ENCODE measurements at regions not wholly inside any gene's neighbourhood (a gene's known extent, or its start where the extent isn't known, plus 50 kb on each side); places are given as distances from the start of the nearest gene placed in this dataset.
"Not testable (repeated sequence)": the region's sequence is repeated elsewhere in the genome, so short reads cannot be mapped to it uniquely, and the experiment has no call there.

- H3K27me3 ChIP-seq (ENCODE audit: control insufficient read depth, insufficient read depth, low read length): no peaks in the 10 kb centered on the region
- H3K9ac ChIP-seq (ENCODE audit: low read depth, low read length): no peak overlapping the region
- H3K27ac ChIP-seq (ENCODE audit: low read depth, low read length): no peak overlapping the region
- H3K4me3 ChIP-seq (ENCODE audit: low read depth, low read length): no peak overlapping the region
- H3K36me3 ChIP-seq (ENCODE audit: control insufficient read depth, insufficient read depth, low read length): no peaks in the 10 kb centered on the region
- H3K9me3 ChIP-seq (ENCODE audit: control insufficient read depth, insufficient read depth, low read length): peaks cover 8% of the 10 kb centered on the region
- no peaks in the 10 kb centered on the region for H3K4me1 ChIP-seq (ENCODE audit: control insufficient read depth, insufficient read depth, low read length)
Measured at GRCh38 chr10:52368725-52369124, 54.6 kb downstream of the DKK1 start.

GRCh38 chr10:52374207-52374606, 60.1 kb downstream of the DKK1 start:
- H3K4me3 ChIP-seq (ENCODE audit: low read depth, low read length); H3K36me3 ChIP-seq (ENCODE audit: control insufficient read depth, insufficient read depth, low read length); H3K27ac ChIP-seq (ENCODE audit: low read depth, low read length); H3K9me3 ChIP-seq (ENCODE audit: control insufficient read depth, insufficient read depth, low read length); H3K9ac ChIP-seq (ENCODE audit: low read depth, low read length); H3K4me1 ChIP-seq (ENCODE audit: control insufficient read depth, insufficient read depth, low read length): not testable (repeated sequence)
- H3K27me3 ChIP-seq (ENCODE audit: control insufficient read depth, insufficient read depth, low read length): peaks cover 32% of the 10 kb centered on the region

GRCh38 chr10:52376694-52377354, 62.7 kb downstream of the DKK1 start:
- Histone ChIP-seq H3K27me3 (ENCODE audit: control insufficient read depth, insufficient read depth, low read length) (peaks cover 36% of the 10 kb centered on the region), H3K9ac (ENCODE audit: low read depth, low read length) (no peak overlapping the region), H3K27ac (ENCODE audit: low read depth, low read length) (no peak overlapping the region), H3K4me3 (ENCODE audit: low read depth, low read length) (no peak overlapping the region), H3K9me3 (ENCODE audit: control insufficient read depth, insufficient read depth, low read length) (no peaks in the 10 kb centered on the region), H3K36me3 (ENCODE audit: control insufficient read depth, insufficient read depth, low read length) (no peaks in the 10 kb centered on the region), H3K4me1 (ENCODE audit: control insufficient read depth, insufficient read depth, low read length) (no peaks in the 10 kb centered on the region)

- H3K4me3 ChIP-seq (ENCODE audit: low read depth, low read length): no peak overlapping the region
- no peak overlapping the region for H3K9ac ChIP-seq (ENCODE audit: low read depth, low read length)
- H3K4me1 ChIP-seq (ENCODE audit: control insufficient read depth, insufficient read depth, low read length): no peaks in the 10 kb centered on the region
- no peaks in the 10 kb centered on the region for H3K9me3 ChIP-seq (ENCODE audit: control insufficient read depth, insufficient read depth, low read length)
- H3K27ac ChIP-seq (ENCODE audit: low read depth, low read length): no peak overlapping the region
- H3K27me3 ChIP-seq (ENCODE audit: control insufficient read depth, insufficient read depth, low read length): peaks cover 36% of the 10 kb centered on the region
- H3K36me3 ChIP-seq (ENCODE audit: control insufficient read depth, insufficient read depth, low read length): no peaks in the 10 kb centered on the region
Measured at GRCh38 chr10:52378124-52378523, 64.0 kb downstream of the DKK1 start.

- H3K27me3 ChIP-seq (ENCODE audit: control insufficient read depth, insufficient read depth, low read length): peaks cover 36% of the 10 kb centered on the region
- H3K27ac ChIP-seq (ENCODE audit: low read depth, low read length): no peak overlapping the region
- no peaks in the 10 kb centered on the region for H3K36me3 ChIP-seq (ENCODE audit: control insufficient read depth, insufficient read depth, low read length)
- H3K9ac ChIP-seq (ENCODE audit: low read depth, low read length): no peak overlapping the region
- H3K9me3 ChIP-seq (ENCODE audit: control insufficient read depth, insufficient read depth, low read length): no peaks in the 10 kb centered on the region
- no peaks in the 10 kb centered on the region for H3K4me1 ChIP-seq (ENCODE audit: control insufficient read depth, insufficient read depth, low read length)
- H3K4me3 ChIP-seq (ENCODE audit: low read depth, low read length): no peak overlapping the region
Measured at GRCh38 chr10:52379287-52379686, 65.2 kb downstream of the DKK1 start.

GRCh38 chr10:52383088-52383487, 69.0 kb downstream of the DKK1 start:
- Histone ChIP-seq H3K36me3 (ENCODE audit: control insufficient read depth, insufficient read depth, low read length) (no peaks in the 10 kb centered on the region), H3K4me1 (ENCODE audit: control insufficient read depth, insufficient read depth, low read length) (no peaks in the 10 kb centered on the region), H3K27me3 (ENCODE audit: control insufficient read depth, insufficient read depth, low read length) (peaks cover 16% of the 10 kb centered on the region), H3K9me3 (ENCODE audit: control insufficient read depth, insufficient read depth, low read length) (no peaks in the 10 kb centered on the region), H3K9ac (ENCODE audit: low read depth, low read length) (no peak overlapping the region), H3K4me3 (ENCODE audit: low read depth, low read length) (no peak overlapping the region), H3K27ac (ENCODE audit: low read depth, low read length) (no peak overlapping the region)

- Histone ChIP-seq H3K4me3 (ENCODE audit: low read depth, low read length) (no peak overlapping the region), H3K27me3 (ENCODE audit: control insufficient read depth, insufficient read depth, low read length) (no peaks in the 10 kb centered on the region), H3K9me3 (ENCODE audit: control insufficient read depth, insufficient read depth, low read length) (no peaks in the 10 kb centered on the region), H3K27ac (ENCODE audit: low read depth, low read length) (no peak overlapping the region), H3K36me3 (ENCODE audit: control insufficient read depth, insufficient read depth, low read length) (no peaks in the 10 kb centered on the region), H3K4me1 (ENCODE audit: control insufficient read depth, insufficient read depth, low read length) (no peaks in the 10 kb centered on the region), H3K9ac (ENCODE audit: low read depth, low read length) (no peak overlapping the region)
Measured at GRCh38 chr10:52387744-52388143, 73.7 kb downstream of the DKK1 start.

GRCh38 chr10:52390388-52390787, 76.3 kb downstream of the DKK1 start:
- Histone ChIP-seq H3K4me1 (ENCODE audit: control insufficient read depth, insufficient read depth, low read length) (no peaks in the 10 kb centered on the region), H3K9me3 (ENCODE audit: control insufficient read depth, insufficient read depth, low read length) (no peaks in the 10 kb centered on the region), H3K27ac (ENCODE audit: low read depth, low read length) (no peak overlapping the region), H3K27me3 (ENCODE audit: control insufficient read depth, insufficient read depth, low read length) (no peaks in the 10 kb centered on the region), H3K9ac (ENCODE audit: low read depth, low read length) (no peak overlapping the region), H3K4me3 (ENCODE audit: low read depth, low read length) (no peak overlapping the region), H3K36me3 (ENCODE audit: control insufficient read depth, insufficient read depth, low read length) (no peaks in the 10 kb centered on the region)

- Histone ChIP-seq H3K4me1 (ENCODE audit: control insufficient read depth, insufficient read depth, low read length) (no peaks in the 10 kb centered on the region), H3K27ac (ENCODE audit: low read depth, low read length) (no peak overlapping the region), H3K36me3 (ENCODE audit: control insufficient read depth, insufficient read depth, low read length) (no peaks in the 10 kb centered on the region), H3K9me3 (ENCODE audit: control insufficient read depth, insufficient read depth, low read length) (no peaks in the 10 kb centered on the region), H3K4me3 (ENCODE audit: low read depth, low read length) (no peak overlapping the region), H3K27me3 (ENCODE audit: control insufficient read depth, insufficient read depth, low read length) (no peaks in the 10 kb centered on the region), H3K9ac (ENCODE audit: low read depth, low read length) (no peak overlapping the region)
Measured at GRCh38 chr10:52391927-52392602, 78.0 kb downstream of the DKK1 start.

- no peak overlapping the region for H3K9ac ChIP-seq (ENCODE audit: low read depth, low read length)
- H3K36me3 ChIP-seq (ENCODE audit: control insufficient read depth, insufficient read depth, low read length): no peaks in the 10 kb centered on the region
- no peak overlapping the region for H3K27ac ChIP-seq (ENCODE audit: low read depth, low read length)
- H3K9me3 ChIP-seq (ENCODE audit: control insufficient read depth, insufficient read depth, low read length): no peaks in the 10 kb centered on the region
- H3K4me1 ChIP-seq (ENCODE audit: control insufficient read depth, insufficient read depth, low read length): no peaks in the 10 kb centered on the region
- H3K27me3 ChIP-seq (ENCODE audit: control insufficient read depth, insufficient read depth, low read length): no peaks in the 10 kb centered on the region
- no peak overlapping the region for H3K4me3 ChIP-seq (ENCODE audit: low read depth, low read length)
Measured at GRCh38 chr10:52394246-52394645, 80.2 kb downstream of the DKK1 start.

GRCh38 chr10:52400562-52400961, 86.5 kb downstream of the DKK1 start:
- no peaks in the 10 kb centered on the region for H3K36me3 ChIP-seq (ENCODE audit: control insufficient read depth, insufficient read depth, low read length)
- H3K4me1 ChIP-seq (ENCODE audit: control insufficient read depth, insufficient read depth, low read length): no peaks in the 10 kb centered on the region
- no peaks in the 10 kb centered on the region for H3K27me3 ChIP-seq (ENCODE audit: control insufficient read depth, insufficient read depth, low read length)
- H3K27ac ChIP-seq (ENCODE audit: low read depth, low read length): no peak overlapping the region
- H3K9me3 ChIP-seq (ENCODE audit: control insufficient read depth, insufficient read depth, low read length): no peaks in the 10 kb centered on the region; the same call in 1 of the 2 replicates
- H3K4me3 ChIP-seq (ENCODE audit: low read depth, low read length): no peak overlapping the region
- no peak overlapping the region for H3K9ac ChIP-seq (ENCODE audit: low read depth, low read length)

Measured in HUES48 (cell line).